ENCODE measurements at regions not wholly inside any gene's neighbourhood (a gene's known extent, or its start where the extent isn't known, plus 50 kb on each side); places are given as distances from the start of the nearest gene placed in this dataset.

DNA sequence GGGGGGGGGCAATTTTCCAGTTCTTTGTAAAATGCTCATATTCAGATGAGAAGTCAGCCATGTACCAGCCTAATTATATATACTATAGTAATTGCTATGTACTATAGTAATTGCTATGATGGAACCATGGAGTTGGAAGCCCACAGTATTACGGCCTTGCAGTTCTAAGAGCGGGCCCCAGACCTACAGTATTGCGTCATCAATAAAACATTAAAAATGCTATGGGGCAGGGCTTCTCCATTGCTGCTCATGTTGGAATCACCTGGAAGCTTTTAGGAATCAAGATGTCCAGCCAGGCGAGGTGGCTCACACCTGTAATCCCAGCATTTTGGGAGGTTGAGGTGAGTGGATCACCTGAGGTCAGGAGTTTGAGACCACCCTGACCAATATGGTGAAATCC is 443.7 kb upstream of the GRM7 start:
- TF ChIP-seq, protein P1, sequence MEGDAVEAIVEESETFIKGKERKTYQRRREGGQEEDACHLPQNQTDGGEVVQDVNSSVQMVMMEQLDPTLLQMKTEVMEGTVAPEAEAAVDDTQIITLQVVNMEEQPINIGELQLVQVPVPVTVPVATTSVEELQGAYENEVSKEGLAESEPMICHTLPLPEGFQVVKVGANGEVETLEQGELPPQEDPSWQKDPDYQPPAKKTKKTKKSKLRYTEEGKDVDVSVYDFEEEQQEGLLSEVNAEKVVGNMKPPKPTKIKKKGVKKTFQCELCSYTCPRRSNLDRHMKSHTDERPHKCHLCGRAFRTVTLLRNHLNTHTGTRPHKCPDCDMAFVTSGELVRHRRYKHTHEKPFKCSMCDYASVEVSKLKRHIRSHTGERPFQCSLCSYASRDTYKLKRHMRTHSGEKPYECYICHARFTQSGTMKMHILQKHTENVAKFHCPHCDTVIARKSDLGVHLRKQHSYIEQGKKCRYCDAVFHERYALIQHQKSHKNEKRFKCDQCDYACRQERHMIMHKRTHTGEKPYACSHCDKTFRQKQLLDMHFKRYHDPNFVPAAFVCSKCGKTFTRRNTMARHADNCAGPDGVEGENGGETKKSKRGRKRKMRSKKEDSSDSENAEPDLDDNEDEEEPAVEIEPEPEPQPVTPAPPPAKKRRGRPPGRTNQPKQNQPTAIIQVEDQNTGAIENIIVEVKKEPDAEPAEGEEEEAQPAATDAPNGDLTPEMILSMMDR (conservative IDR thresholded peaks at IDR 0.05): no peak
- no peak for TF ChIP-seq ZFX (IDR thresholded peaks at IDR 0.05)
